Pancreas (tissue), 10 donors: ENCODE measurements at regions not wholly inside any gene's neighbourhood (a gene's known extent, or its start where the extent isn't known, plus 50 kb on each side); places are given as distances from the start of the nearest gene placed in this dataset.
"Not testable (repeated sequence)": the region's sequence is repeated elsewhere in the genome, so short reads cannot be mapped to it uniquely, and the experiment has no call there.

Source experiments
- ATAC-seq, 4 donors: fragments of 200-7000 bp; cut with Tn5 transposase; one replicate each; pipeline versions ENCODE4 v1.8.0 to v1.9.1; 2020; ENCODE audit warnings: mild to moderate bottlenecking in 4 of 4, moderate library complexity in 4 of 4
- DNase-seq, 6 donors: peaks; one replicate each; pipeline ENCODE4 v3.0.0-alpha.2; 2020
- FAIRE-seq: peaks from 2 replicates; lab custom pipeline; 2012; peaks lifted over from hg19 to GRCh38; lab: Jason Lieb, UNC
- H3K27ac ChIP-seq, 4 donors: fragments of 200-600 bp; sonication (generic); 1 replicate in 3 of 4; 2 replicates in 1 of 4; pipeline versions ENCODE4 v1.5.0 to v1.8.0; 2020
- H3K27me3 ChIP-seq, 4 donors: fragments of 200-600 bp; one replicate each; pipeline ENCODE4 v1.8.0; 2021
- H3K36me3 ChIP-seq, 3 donors: fragments of 200-600 bp; sonication (generic) in 1 of 3; one replicate each; pipeline versions ENCODE4 v1.5.0 to v1.8.0; 2020 to 2021
- H3K4me1 ChIP-seq, 3 donors: fragments of 200-600 bp; one replicate each; pipeline ENCODE4 v1.8.0; 2021
- H3K4me3 ChIP-seq, 4 donors: fragments of 200-600 bp; sonication (generic) in 2 of 4; one replicate each; pipeline versions ENCODE4 v1.5.0 to v1.8.0; 2020 to 2021
- H3K9me3 ChIP-seq, 4 donors: fragments of 200-600 bp; one replicate each; pipeline ENCODE4 v1.8.0; 2021
- CTCF ChIP-seq, 4 donors: fragments of 200-600 bp; sonication (generic) in 3 of 4; IDR thresholded peaks; one replicate each; pipeline versions ENCODE4 v1.5.0 to v1.8.0; 2021; ENCODE audit warnings: antibody characterized with exemption in 4 of 4
- WGBS, 2 donors: extraction: QIAGEN DNeasy Blood & Tissue Kit; methylation state at CpG; one replicate each; pipeline ENCODE4 v1.1.7; 2013; 5-methylcytosine and 5-hydroxymethylcytosine counted together
- intact Hi-C, 3 donors: fragments of 100-400 bp; cut with DNase I; formaldehyde crosslinking; loops; one replicate each; pipeline versions ENCODE4 v1.11.1 to v1.14.2; 2022
- donor health status: healthy with polysubstance abuse.
- donor health status: DM: no; HTN: no; CAD: no; lungs with moderate emphysema.
- donor health status: DM: no; HTN: no; CAD: no.
- donor health status: control.
- donor health status: control.
- donor health status: Bipolar disorder and iron deficiency.
- donor health status: DM: yes; HTN: yes; CAD: no.
- donor health status: DM: no; HTN: no; CAD: no.
- donor health status: DM: no; HTN: no; CAD: no.
- donor health status: DM: yes; HTN: yes; CAD: no.

- FAIRE-seq (no peak), DNase-seq (no peak), ATAC-seq (no peak)
- peaks cover 0 to 16% (median 12%) of the 10 kb centered on the region in 3 donors for H3K4me1 ChIP-seq
- no peak overlapping the region for H3K27ac ChIP-seq
- H3K9me3 ChIP-seq, result no peaks in the 10 kb centered on the region
- no peak for TF ChIP-seq CTCF (IDR thresholded peaks at IDR 0.05)
- intact Hi-C loops, result no loop called here
- H3K36me3 ChIP-seq, result no peaks in the 10 kb centered on the region
- no peaks in the 10 kb centered on the region for H3K27me3 ChIP-seq
- H3K4me3 ChIP-seq, result no peak overlapping the region
Measured at GRCh38 chr2:138249207-138249606, 252.4 kb upstream of the SPOPL start.

- peak; percentile 92 for FAIRE-seq
- WGBS, 2 donors, result 83 to 86% methylated on average over 2 of the region's 4 CpGs
- H3K9me3 ChIP-seq, DNase-seq, ATAC-seq, H3K4me1 ChIP-seq, H3K36me3 ChIP-seq, intact Hi-C loops, H3K27ac ChIP-seq, H3K4me3 ChIP-seq, H3K27me3 ChIP-seq: not testable (repeated sequence)
Measured at GRCh38 chr2:138250843-138251320, 250.7 kb upstream of the SPOPL start.

- Histone ChIP-seq H3K36me3 (no peaks in the 10 kb centered on the region), H3K27ac (no peak overlapping the region), H3K4me1 (peaks cover 0 to 5% (median 3%) of the 10 kb centered on the region in 3 donors), H3K27me3 (peaks cover 0 to 4% (median 0%) of the 10 kb centered on the region in 4 donors), H3K4me3 (no peak overlapping the region), H3K9me3 (no peaks in the 10 kb centered on the region)
- no peak for TF ChIP-seq CTCF (IDR thresholded peaks at IDR 0.05)
- ATAC-seq, result no peak
- 87 to 94% methylated on average over 1 of the region's 1 CpG for WGBS, 2 donors
- intact Hi-C loops, result no loop called here
- FAIRE-seq, result no peak
- DNase-seq, result no peak
Measured at GRCh38 chr2:138252587-138252986, 249.0 kb upstream of the SPOPL start.

GRCh38 chr2:138255670-138256069 lies 245.9 kb upstream of the SPOPL start:
- no peak for DNase-seq
- no peak for FAIRE-seq
- Histone ChIP-seq H3K4me3 (no peak overlapping the region), H3K36me3 (no peaks in the 10 kb centered on the region), H3K4me1 (no peaks in the 10 kb centered on the region), H3K27me3 (peaks cover 0 to 4% (median 0%) of the 10 kb centered on the region in 4 donors), H3K9me3 (no peaks in the 10 kb centered on the region), H3K27ac (no peak overlapping the region)
- TF ChIP-seq CTCF (IDR thresholded peaks at IDR 0.05), result no peak
- WGBS, 2 donors, result 92 to 97% methylated on average over 1 of the region's 1 CpG
- intact Hi-C loops, result no loop called here
- no peak for ATAC-seq

- Histone ChIP-seq H3K27ac (no peak overlapping the region), H3K36me3 (no peaks in the 10 kb centered on the region), H3K4me3 (no peak overlapping the region), H3K9me3 (no peaks in the 10 kb centered on the region), H3K27me3 (no peaks in the 10 kb centered on the region), H3K4me1 (no peaks in the 10 kb centered on the region)
- DNase-seq, result no peak
- WGBS, 2 donors, result 78 to 88% methylated on average over 4 of the region's 4 CpGs
- intact Hi-C loops, result no loop called here
- no peak for TF ChIP-seq CTCF (IDR thresholded peaks at IDR 0.05)
- no peak for FAIRE-seq
- ATAC-seq, result peak in 2 of 4 donors; percentile 46 to 52
Measured at GRCh38 chr2:138267161-138267901, 234.2 kb upstream of the SPOPL start.
